ENCODE measurements at regions not wholly inside any gene's neighbourhood (a gene's known extent, or its start where the extent isn't known, plus 50 kb on each side); places are given as distances from the start of the nearest gene placed in this dataset.

- H3K36me3 Mint-ChIP-seq (ENCODE audit: low read depth): peaks cover 42% of the 10 kb centered on the region
- 94 to 96% methylated on average over 3 to 4 of the region's 4 CpGs for WGBS, 2 experiments (ENCODE audit: insufficient coverage in 1 of 2, insufficient read length in 1 of 2)
- Histone ChIP-seq H3K4me3 (ENCODE audit: low read length) (no peak overlapping the region), H3K27me3 (ENCODE audit: control insufficient read depth, insufficient read depth, low read length, poor library complexity, severe bottlenecking) (no peaks in the 10 kb centered on the region), H3K9me3 (ENCODE audit: control insufficient read depth, low read length) (no peaks in the 10 kb centered on the region), H3K9ac (ENCODE audit: extremely low read depth, low read length, poor library complexity, severe bottlenecking) (no peak overlapping the region), H3K27ac (ENCODE audit: low read depth, low read length) (no peak overlapping the region), H3K4me1 (ENCODE audit: control insufficient read depth, insufficient read depth, low read length) (peaks cover 9% of the 10 kb centered on the region), H3K36me3 (ENCODE audit: control insufficient read depth, insufficient read depth, low read length) (peaks cover 5% of the 10 kb centered on the region)
- H3K4me1 Mint-ChIP-seq: peaks cover 38% of the 10 kb centered on the region
- H3K4me3 Mint-ChIP-seq: no peak overlapping the region
- H3K27me3 Mint-ChIP-seq (ENCODE audit: insufficient read depth): no peaks in the 10 kb centered on the region
- DNase-seq: no peak
- H3K9me3 Mint-ChIP-seq: no peaks in the 10 kb centered on the region
- H3K27ac Mint-ChIP-seq: no peak overlapping the region
- no peak for TF ChIP-seq CTCF (conservative IDR thresholded peaks at IDR 0.05)
Measured at GRCh38 chr4:112905728-112906127, 143.7 kb upstream of the ANK2 start.

- Mint-ChIP-seq H3K9me3 (no peaks in the 10 kb centered on the region), H3K27me3 (ENCODE audit: insufficient read depth) (no peaks in the 10 kb centered on the region), H3K4me3 (no peak overlapping the region), H3K36me3 (ENCODE audit: low read depth) (peaks cover 51% of the 10 kb centered on the region), H3K27ac (peak overlapping the region; percentile 53), H3K4me1 (peaks cover 35% of the 10 kb centered on the region)
- DNase-seq: peak; percentile 61
- 87% methylated on average over 1 of the region's 1 CpG; no CpG with 5 or more reads in 1 of the 2 experiments for WGBS, 2 experiments (ENCODE audit: insufficient coverage in 1 of 2, insufficient read length in 1 of 2)
- no peaks in the 10 kb centered on the region for H3K27me3 ChIP-seq (ENCODE audit: control insufficient read depth, insufficient read depth, low read length, poor library complexity, severe bottlenecking)
- no peak overlapping the region for H3K9ac ChIP-seq (ENCODE audit: extremely low read depth, low read length, poor library complexity, severe bottlenecking)
- TF ChIP-seq CTCF (conservative IDR thresholded peaks at IDR 0.05): no peak
- H3K36me3 ChIP-seq (ENCODE audit: control insufficient read depth, insufficient read depth, low read length): peaks cover 9% of the 10 kb centered on the region
- peaks cover 9% of the 10 kb centered on the region for H3K4me1 ChIP-seq (ENCODE audit: control insufficient read depth, insufficient read depth, low read length)
- H3K9me3 ChIP-seq (ENCODE audit: control insufficient read depth, low read length): no peaks in the 10 kb centered on the region
- no peak overlapping the region for H3K27ac ChIP-seq (ENCODE audit: low read depth, low read length)
- peak overlapping the region; percentile 2 for H3K4me3 ChIP-seq (ENCODE audit: low read length)
Measured at GRCh38 chr4:112908511-112908910, 140.9 kb upstream of the ANK2 start.

- Mint-ChIP-seq H3K4me1 (peaks cover 31% of the 10 kb centered on the region), H3K4me3 (no peak overlapping the region), H3K27ac (peak overlapping the region; percentile 14), H3K9me3 (no peaks in the 10 kb centered on the region), H3K27me3 (ENCODE audit: insufficient read depth) (no peaks in the 10 kb centered on the region), H3K36me3 (ENCODE audit: low read depth) (peaks cover 47% of the 10 kb centered on the region)
- DNase-seq: no peak
- TF ChIP-seq CTCF (conservative IDR thresholded peaks at IDR 0.05): no peak
- Histone ChIP-seq H3K36me3 (ENCODE audit: control insufficient read depth, insufficient read depth, low read length) (peaks cover 5% of the 10 kb centered on the region), H3K27ac (ENCODE audit: low read depth, low read length) (peak overlapping the region; percentile 77), H3K4me1 (ENCODE audit: control insufficient read depth, insufficient read depth, low read length) (peaks cover 9% of the 10 kb centered on the region), H3K4me3 (ENCODE audit: low read length) (no peak overlapping the region), H3K27me3 (ENCODE audit: control insufficient read depth, insufficient read depth, low read length, poor library complexity, severe bottlenecking) (no peaks in the 10 kb centered on the region), H3K9ac (ENCODE audit: extremely low read depth, low read length, poor library complexity, severe bottlenecking) (no peak overlapping the region), H3K9me3 (ENCODE audit: control insufficient read depth, low read length) (no peaks in the 10 kb centered on the region)
- 58 to 92% methylated on average over 5 to 7 of the region's 7 CpGs for WGBS, 2 experiments (ENCODE audit: insufficient coverage in 1 of 2, insufficient read length in 1 of 2)
Measured at GRCh38 chr4:112910109-112910736, 139.2 kb upstream of the ANK2 start.

Measured in endodermal cell (in vitro differentiated cells).